Caco-2 (cell line): ENCODE measurements at regions not wholly inside any gene's neighbourhood (a gene's known extent, or its start where the extent isn't known, plus 50 kb on each side); places are given as distances from the start of the nearest gene placed in this dataset.

Experiments used
- BruUV-seq: library from RNA; stranded (reverse); fragments of 400-500 nt; replicated peaks from 2 replicates; lab custom pipeline; 2021; lab: Mats Ljungman, UMichigan
- CTCF ChIA-PET: fragments of 300-600 bp; sonication (Branson Sonifier 250); formaldehyde crosslinking; loops from one replicate; lab custom pipeline; 2022; ENCODE audit warnings: antibody characterized with exemption; lab: Charles Lee
- POLR2A ChIA-PET: fragments of 300-600 bp; sonication (Branson Sonifier 250); formaldehyde crosslinking; loops from one replicate; lab custom pipeline; 2022; ENCODE audit warnings: antibody characterized with exemption; lab: Charles Lee
- DNase-seq, 2 experiments: peaks; one replicate each; pipeline versions ENCODE4 v3.0.0 to v3.0.0-alpha.2; 2020 to 2022
- H3K27me3 ChIP-seq: replicated peaks from 2 replicates; pipeline ENCODE4 v1.6.0; 2011; ENCODE audit warnings: low read length; ENCODE audit not compliant: control insufficient read depth, insufficient read depth
- H3K36me3 ChIP-seq: 2 replicates; pipeline ENCODE4 v1.5.1; 2011; ENCODE audit warnings: low read length; ENCODE audit not compliant: control insufficient read depth, insufficient read depth
- H3K4me1 ChIP-seq: fragments of 250-450 bp; sonication (Bioruptor Pico); 2 replicates; pipeline ENCODE4 v1.5.1; 2020; ENCODE audit warnings: mild to moderate bottlenecking
- H3K4me3 ChIP-seq: 2 replicates; pipeline ENCODE4 v1.5.1; 2011; ENCODE audit warnings: low read depth, mild to moderate bottlenecking, control low read depth, low read length
- H3K9me3 ChIP-seq: fragments of 250-450 bp; sonication (Bioruptor Pico); 2 replicates; pipeline ENCODE4 v1.5.1; 2020; ENCODE audit warnings: mild to moderate bottlenecking, moderate library complexity
- H3K27ac Mint-ChIP-seq: one replicate; pipeline ENCODE4 v1.8.0; 2022; ENCODE audit warnings: mixed read lengths; ENCODE audit not compliant: unreplicated experiment
- H3K27me3 Mint-ChIP-seq: one replicate; pipeline ENCODE4 v1.8.0; 2022; ENCODE audit warnings: mixed read lengths; ENCODE audit not compliant: insufficient read depth, unreplicated experiment
- H3K36me3 Mint-ChIP-seq: one replicate; pipeline ENCODE4 v1.8.0; 2022; ENCODE audit warnings: mild to moderate bottlenecking, mixed read lengths; ENCODE audit not compliant: insufficient read depth, unreplicated experiment
- H3K4me1 Mint-ChIP-seq: one replicate; pipeline ENCODE4 v1.8.0; 2022; ENCODE audit warnings: low read depth, mixed read lengths; ENCODE audit not compliant: unreplicated experiment
- H3K4me3 Mint-ChIP-seq: one replicate; pipeline ENCODE4 v1.8.0; 2022; ENCODE audit warnings: mild to moderate bottlenecking, moderate library complexity, mixed read lengths; ENCODE audit not compliant: unreplicated experiment
- H3K9me3 Mint-ChIP-seq: one replicate; pipeline ENCODE4 v1.8.0; 2022; ENCODE audit warnings: mixed read lengths; ENCODE audit not compliant: unreplicated experiment
- intact Hi-C: fragments of 100-400 bp; cut with micrococcal nuclease; formaldehyde crosslinking; loops from one replicate; pipeline ENCODE4 v1.10.0; 2022; ENCODE audit not compliant: unreplicated experiment
- TF ChIP-seq, protein P1 (sequence below), 2 experiments: fragments of 200-600 bp in 1 of 2; IDR thresholded peaks; 1 replicate in 1 of 2; 2 replicates in 1 of 2; pipeline versions ENCODE4 v1.5.1 to v1.8.0; 2011 to 2022; ENCODE audit warnings: antibody characterized with exemption in 1 of 2, control low read depth in 1 of 2, inconsistent platforms in 1 of 2, low read depth in 1 of 2, low read length in 1 of 2, mild to moderate bottlenecking in 1 of 2, moderate library complexity in 1 of 2; ENCODE audit not compliant: insufficient read depth in 1 of 2, severe bottlenecking in 1 of 2, unreplicated experiment in 1 of 2

DNA sequence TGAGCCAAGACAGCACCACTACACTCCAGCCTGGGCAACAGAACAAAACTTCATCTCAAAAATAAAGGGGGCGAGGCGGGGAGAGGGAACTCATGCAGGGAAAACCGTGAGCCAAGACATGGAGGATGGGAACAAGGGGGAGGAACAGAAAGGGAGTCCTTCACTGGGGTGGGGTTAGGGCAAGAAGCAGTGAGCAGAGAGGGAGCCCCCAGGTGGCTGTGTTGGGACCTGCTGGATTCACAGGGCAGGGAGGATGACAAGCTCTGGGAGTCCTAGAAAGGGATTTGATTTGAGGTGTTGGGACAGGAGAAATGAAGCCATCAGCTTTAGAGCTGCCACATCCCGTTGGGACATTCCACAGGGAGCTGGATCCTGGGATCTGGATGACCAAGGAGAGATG is 90.6 kb upstream of the TOP1 start:
- no peak overlapping the region for H3K4me3 ChIP-seq
- no peaks in the 10 kb centered on the region for H3K27me3 ChIP-seq
- Mint-ChIP-seq H3K36me3 (no peaks in the 10 kb centered on the region), H3K4me3 (no peak overlapping the region), H3K9me3 (peaks cover 13% of the 10 kb centered on the region), H3K27me3 (peaks cover 17% of the 10 kb centered on the region), H3K27ac (no peak overlapping the region), H3K4me1 (no peaks in the 10 kb centered on the region)
- BruUV-seq = no TSS peak
- ChIA-PET CTCF (interaction anchor here (0.6 to 1.9 kb wide), 3 partner anchors 15 to 141 kb away, joined by 4 to 13 read pairs (median 7); no protein-coding TSS in a partner anchor), POLR2A (no interaction called here)
- intact Hi-C loops = no loop called here
- no peaks in the 10 kb centered on the region; the same call in 1 of the 2 replicates for H3K4me1 ChIP-seq
- H3K9me3 ChIP-seq = no peaks in the 10 kb centered on the region
- TF ChIP-seq, protein P1, sequence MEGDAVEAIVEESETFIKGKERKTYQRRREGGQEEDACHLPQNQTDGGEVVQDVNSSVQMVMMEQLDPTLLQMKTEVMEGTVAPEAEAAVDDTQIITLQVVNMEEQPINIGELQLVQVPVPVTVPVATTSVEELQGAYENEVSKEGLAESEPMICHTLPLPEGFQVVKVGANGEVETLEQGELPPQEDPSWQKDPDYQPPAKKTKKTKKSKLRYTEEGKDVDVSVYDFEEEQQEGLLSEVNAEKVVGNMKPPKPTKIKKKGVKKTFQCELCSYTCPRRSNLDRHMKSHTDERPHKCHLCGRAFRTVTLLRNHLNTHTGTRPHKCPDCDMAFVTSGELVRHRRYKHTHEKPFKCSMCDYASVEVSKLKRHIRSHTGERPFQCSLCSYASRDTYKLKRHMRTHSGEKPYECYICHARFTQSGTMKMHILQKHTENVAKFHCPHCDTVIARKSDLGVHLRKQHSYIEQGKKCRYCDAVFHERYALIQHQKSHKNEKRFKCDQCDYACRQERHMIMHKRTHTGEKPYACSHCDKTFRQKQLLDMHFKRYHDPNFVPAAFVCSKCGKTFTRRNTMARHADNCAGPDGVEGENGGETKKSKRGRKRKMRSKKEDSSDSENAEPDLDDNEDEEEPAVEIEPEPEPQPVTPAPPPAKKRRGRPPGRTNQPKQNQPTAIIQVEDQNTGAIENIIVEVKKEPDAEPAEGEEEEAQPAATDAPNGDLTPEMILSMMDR (IDR thresholded peaks at IDR 0.05; ENCODE audit: insufficient read depth in 1 of 2, low read depth in 1 of 2, low read length in 1 of 2, severe bottlenecking in 1 of 2, unreplicated experiment in 1 of 2) = peak; percentile 44 to 52
- H3K36me3 ChIP-seq = no peaks in the 10 kb centered on the region
- DNase-seq = peak in 1 of 2 experiments; percentile 46

GRCh38 chr20:40939667-40940066 is 89.0 kb upstream of the TOP1 start:
- Histone ChIP-seq H3K4me1 (no peaks in the 10 kb centered on the region; the same call in 1 of the 2 replicates), H3K36me3 (no peaks in the 10 kb centered on the region), H3K4me3 (no peak overlapping the region), H3K9me3 (no peaks in the 10 kb centered on the region), H3K27me3 (no peaks in the 10 kb centered on the region)
- no peak overlapping the region for H3K4me3 Mint-ChIP-seq
- POLR2A ChIA-PET = no interaction called here
- H3K9me3 Mint-ChIP-seq = no peaks in the 10 kb centered on the region
- H3K27ac Mint-ChIP-seq = no peak overlapping the region
- no peak for DNase-seq
- intact Hi-C loops = no loop called here
- CTCF ChIA-PET = interaction anchor here (1.9 kb wide), 1 partner anchor 142 kb away, joined by 13 read pairs; no protein-coding TSS in a partner anchor
- H3K36me3 Mint-ChIP-seq = no peaks in the 10 kb centered on the region
- TF ChIP-seq, protein P1 (IDR thresholded peaks at IDR 0.05; ENCODE audit: insufficient read depth in 1 of 2, low read depth in 1 of 2, low read length in 1 of 2, severe bottlenecking in 1 of 2, unreplicated experiment in 1 of 2) = no peak
- no TSS peak for BruUV-seq
- no peaks in the 10 kb centered on the region for H3K4me1 Mint-ChIP-seq
- H3K27me3 Mint-ChIP-seq = peaks cover 10% of the 10 kb centered on the region

GRCh38 chr20:40941133-40941610 is 87.5 kb upstream of the TOP1 start:
- Histone ChIP-seq H3K27me3 (no peaks in the 10 kb centered on the region), H3K9me3 (no peaks in the 10 kb centered on the region), H3K4me3 (no peak overlapping the region), H3K36me3 (no peaks in the 10 kb centered on the region), H3K4me1 (no peaks in the 10 kb centered on the region; the same call in 1 of the 2 replicates)
- no peak overlapping the region for H3K27ac Mint-ChIP-seq
- no peaks in the 10 kb centered on the region for H3K9me3 Mint-ChIP-seq
- POLR2A ChIA-PET = no interaction called here
- intact Hi-C loops = no loop called here
- DNase-seq = no peak
- TF ChIP-seq, protein P1 (IDR thresholded peaks at IDR 0.05; ENCODE audit: insufficient read depth in 1 of 2, low read depth in 1 of 2, low read length in 1 of 2, severe bottlenecking in 1 of 2, unreplicated experiment in 1 of 2) = no peak
- no peak overlapping the region for H3K4me3 Mint-ChIP-seq
- no peaks in the 10 kb centered on the region for H3K4me1 Mint-ChIP-seq
- BruUV-seq = no TSS peak
- CTCF ChIA-PET = no interaction called here
- peaks cover 18% of the 10 kb centered on the region for H3K27me3 Mint-ChIP-seq
- no peaks in the 10 kb centered on the region for H3K36me3 Mint-ChIP-seq
